Hepatocyte (in vitro differentiated cells): ENCODE measurements at regions not wholly inside any gene's neighbourhood (a gene's known extent, or its start where the extent isn't known, plus 50 kb on each side); places are given as distances from the start of the nearest gene placed in this dataset.

Source experiments
- EZH2phosphoT487 ChIP-seq: fragments of 200-600 bp; sonication (generic); IDR thresholded peaks from one replicate; pipeline ENCODE4 v1.6.1; 2018; ENCODE audit warnings: antibody characterized with exemption, mild to moderate bottlenecking, low read depth, moderate library complexity; ENCODE audit not compliant: unreplicated experiment, severe bottlenecking
- TF ChIP-seq, protein P1 (sequence below): fragments of 200-600 bp; sonication (generic); IDR thresholded peaks from 2 replicates; pipeline ENCODE4 v1.5.1; 2016; ENCODE audit warnings: antibody characterized with exemption, mild to moderate bottlenecking; ENCODE audit not compliant: poor library complexity

DNA sequence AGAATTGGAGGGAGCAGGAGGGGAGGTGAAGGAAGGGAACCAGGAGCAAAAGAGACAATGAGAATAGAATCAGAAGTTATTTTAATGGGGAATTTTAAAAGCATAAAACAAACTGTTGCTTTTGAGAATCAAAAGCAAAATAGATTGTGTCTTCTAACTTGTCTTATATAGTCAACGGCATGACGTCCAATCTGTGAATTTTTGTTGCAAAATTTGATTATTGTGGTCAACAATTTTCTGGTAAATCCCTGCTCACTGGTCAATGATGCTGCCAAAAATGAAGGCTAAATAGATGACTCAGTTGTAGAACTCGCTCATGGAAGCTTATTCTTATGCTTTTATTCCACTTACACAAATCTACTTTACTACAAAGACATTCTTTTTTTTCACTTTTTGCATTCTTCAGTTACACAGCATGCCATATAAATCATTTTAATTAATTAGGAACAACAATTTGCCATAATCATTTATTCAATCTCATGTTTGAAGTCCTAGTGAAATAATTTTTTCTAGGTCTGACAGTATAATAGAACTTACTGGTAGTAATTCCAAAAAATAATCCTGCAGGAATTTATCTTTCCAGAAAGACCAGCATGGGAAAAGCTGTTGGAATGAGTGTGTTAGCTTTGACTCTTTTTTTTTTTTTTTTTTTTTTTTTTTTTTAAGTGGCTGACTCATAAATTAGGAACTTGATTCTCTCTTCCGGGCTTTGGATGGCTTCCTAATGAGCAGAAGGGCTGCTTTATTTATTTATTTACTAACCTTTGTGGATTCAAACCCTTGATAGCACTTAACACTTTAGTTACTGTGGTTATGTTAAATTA lies 256.9 kb downstream of the SPRY2 start:
- TF ChIP-seq, protein P1, sequence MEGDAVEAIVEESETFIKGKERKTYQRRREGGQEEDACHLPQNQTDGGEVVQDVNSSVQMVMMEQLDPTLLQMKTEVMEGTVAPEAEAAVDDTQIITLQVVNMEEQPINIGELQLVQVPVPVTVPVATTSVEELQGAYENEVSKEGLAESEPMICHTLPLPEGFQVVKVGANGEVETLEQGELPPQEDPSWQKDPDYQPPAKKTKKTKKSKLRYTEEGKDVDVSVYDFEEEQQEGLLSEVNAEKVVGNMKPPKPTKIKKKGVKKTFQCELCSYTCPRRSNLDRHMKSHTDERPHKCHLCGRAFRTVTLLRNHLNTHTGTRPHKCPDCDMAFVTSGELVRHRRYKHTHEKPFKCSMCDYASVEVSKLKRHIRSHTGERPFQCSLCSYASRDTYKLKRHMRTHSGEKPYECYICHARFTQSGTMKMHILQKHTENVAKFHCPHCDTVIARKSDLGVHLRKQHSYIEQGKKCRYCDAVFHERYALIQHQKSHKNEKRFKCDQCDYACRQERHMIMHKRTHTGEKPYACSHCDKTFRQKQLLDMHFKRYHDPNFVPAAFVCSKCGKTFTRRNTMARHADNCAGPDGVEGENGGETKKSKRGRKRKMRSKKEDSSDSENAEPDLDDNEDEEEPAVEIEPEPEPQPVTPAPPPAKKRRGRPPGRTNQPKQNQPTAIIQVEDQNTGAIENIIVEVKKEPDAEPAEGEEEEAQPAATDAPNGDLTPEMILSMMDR: no peak
- no peak for TF ChIP-seq EZH2phosphoT487
